ENCODE measurements at regions not wholly inside any gene's neighbourhood (a gene's known extent, or its start where the extent isn't known, plus 50 kb on each side); places are given as distances from the start of the nearest gene placed in this dataset.

GRCh38 chr15:72864681-72865080 is 81.1 kb upstream of the ADPGK start:
- no peak for TF ChIP-seq TARDBP (IDR thresholded peaks at IDR 0.05)
- TF ChIP-seq FOXK2 (IDR thresholded peaks at IDR 0.05): no peak
- TF ChIP-seq FOXA1 (IDR thresholded peaks at IDR 0.05): no peak

Measured in HEK293T (cell line).